ENCODE measurements at regions not wholly inside any gene's neighbourhood (a gene's known extent, or its start where the extent isn't known, plus 50 kb on each side); places are given as distances from the start of the nearest gene placed in this dataset.

DNA sequence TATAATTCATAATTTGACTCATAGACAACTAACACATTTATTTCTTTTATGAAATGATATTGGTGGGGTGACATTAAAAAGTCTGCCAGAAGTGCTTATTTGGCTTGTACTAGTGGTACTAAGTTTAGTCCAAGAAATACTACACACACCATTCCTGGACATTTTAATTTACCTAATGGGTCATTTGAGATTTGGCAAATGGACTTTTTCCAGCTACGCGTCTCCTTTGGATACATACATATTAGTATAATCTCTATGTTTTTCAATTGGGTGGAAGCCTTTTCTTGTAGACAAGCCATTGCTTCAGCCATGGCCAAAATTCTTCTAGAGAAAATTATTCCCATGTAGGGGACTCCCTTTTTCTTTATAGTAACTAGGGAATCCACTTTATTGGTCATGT is 968.5 kb downstream of the C4orf33 start:
- Histone ChIP-seq H3K4me2 (replicated peaks; ENCODE audit: low read depth, low read length, poor library complexity, severe bottlenecking) (no peak overlapping the region), H3K4me3 (ENCODE audit: control extremely low read depth in 1 of 5, extremely low read depth in 1 of 5, insufficient read depth in 1 of 5, low read depth in 2 of 5, low read length in 4 of 5) (no peak overlapping the region), H3K36me3 (replicated peaks in 1 of 2; ENCODE audit: control extremely low read depth in 1 of 2, control insufficient read depth in 1 of 2, extremely low read depth in 1 of 2, insufficient read depth in 2 of 2, low read length in 1 of 2) (no peaks in the 10 kb centered on the region), H3K27me3 (replicated peaks in 1 of 4; ENCODE audit: control extremely low read depth in 1 of 4, control insufficient read depth in 3 of 4, insufficient read depth in 4 of 4, low read length in 3 of 4) (no peaks in the 10 kb centered on the region), H3K79me2 (ENCODE audit: control insufficient read depth, insufficient read depth, low read length) (no peaks in the 10 kb centered on the region), H3K9me3 (ENCODE audit: control extremely low read depth in 1 of 3, control insufficient read depth in 2 of 3, insufficient read depth in 1 of 3, low read length in 2 of 3) (no peaks in the 10 kb centered on the region), H2AFZ (ENCODE audit: insufficient read depth, low read depth, low read length, poor library complexity, severe bottlenecking) (no peak overlapping the region), H3K9ac (ENCODE audit: low read length) (no peak overlapping the region), H3K27ac (ENCODE audit: low read length in 2 of 2) (no peak overlapping the region), H3K4me1 (ENCODE audit: control insufficient read depth in 2 of 2, insufficient read depth in 2 of 2, low read length in 2 of 2) (no peaks in the 10 kb centered on the region), H4K20me1 (ENCODE audit: control insufficient read depth, insufficient read depth, low read length, poor library complexity, severe bottlenecking) (no peaks in the 10 kb centered on the region)
- DNase-seq: no peak
- Mint-ChIP-seq H3K4me3 (no peak overlapping the region), H3K4me1 (no peaks in the 10 kb centered on the region), H3K27me3 (no peaks in the 10 kb centered on the region), H3K27ac (no peak overlapping the region), H3K9me3 (ENCODE audit: insufficient read depth) (no peaks in the 10 kb centered on the region)
- no CpG with 5 or more reads among the region's 2 CpGs for WGBS (ENCODE audit: insufficient coverage)
- CTCF ChIA-PET: no interaction called here
- POLR2A ChIA-PET: no interaction called here
- intact Hi-C loops (cut with micrococcal nuclease): no loop called here
- no peak for TF ChIP-seq EZH2 (IDR thresholded peaks at IDR 0.05; ENCODE audit: borderline replicate concordance, insufficient read depth, low read depth, low read length, poor library complexity, severe bottlenecking)
- TF ChIP-seq, protein P1, sequence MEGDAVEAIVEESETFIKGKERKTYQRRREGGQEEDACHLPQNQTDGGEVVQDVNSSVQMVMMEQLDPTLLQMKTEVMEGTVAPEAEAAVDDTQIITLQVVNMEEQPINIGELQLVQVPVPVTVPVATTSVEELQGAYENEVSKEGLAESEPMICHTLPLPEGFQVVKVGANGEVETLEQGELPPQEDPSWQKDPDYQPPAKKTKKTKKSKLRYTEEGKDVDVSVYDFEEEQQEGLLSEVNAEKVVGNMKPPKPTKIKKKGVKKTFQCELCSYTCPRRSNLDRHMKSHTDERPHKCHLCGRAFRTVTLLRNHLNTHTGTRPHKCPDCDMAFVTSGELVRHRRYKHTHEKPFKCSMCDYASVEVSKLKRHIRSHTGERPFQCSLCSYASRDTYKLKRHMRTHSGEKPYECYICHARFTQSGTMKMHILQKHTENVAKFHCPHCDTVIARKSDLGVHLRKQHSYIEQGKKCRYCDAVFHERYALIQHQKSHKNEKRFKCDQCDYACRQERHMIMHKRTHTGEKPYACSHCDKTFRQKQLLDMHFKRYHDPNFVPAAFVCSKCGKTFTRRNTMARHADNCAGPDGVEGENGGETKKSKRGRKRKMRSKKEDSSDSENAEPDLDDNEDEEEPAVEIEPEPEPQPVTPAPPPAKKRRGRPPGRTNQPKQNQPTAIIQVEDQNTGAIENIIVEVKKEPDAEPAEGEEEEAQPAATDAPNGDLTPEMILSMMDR (IDR thresholded peaks at IDR 0.05): no peak
- no peak for ATAC-seq (ENCODE audit: low read depth)

GRCh38 chr4:130067419-130067818 is 971.5 kb downstream of the C4orf33 start:
- H3K4me3 Mint-ChIP-seq: no peak overlapping the region
- POLR2A ChIA-PET: no interaction called here
- WGBS (ENCODE audit: insufficient coverage): no CpG with 5 or more reads among the region's 1 CpG

More at GRCh38 chr4:130067419-130067818, 971.5 kb downstream of the C4orf33 start:
- Histone ChIP-seq H3K4me2 (replicated peaks; ENCODE audit: low read depth, low read length, poor library complexity, severe bottlenecking) (no peak overlapping the region), H3K4me1 (ENCODE audit: control insufficient read depth in 2 of 2, insufficient read depth in 2 of 2, low read length in 2 of 2) (no peaks in the 10 kb centered on the region), H3K4me3 (ENCODE audit: control extremely low read depth in 1 of 5, extremely low read depth in 1 of 5, insufficient read depth in 1 of 5, low read depth in 2 of 5, low read length in 4 of 5) (no peak overlapping the region), H3K9ac (ENCODE audit: low read length) (no peak overlapping the region), H2AFZ (ENCODE audit: insufficient read depth, low read depth, low read length, poor library complexity, severe bottlenecking) (no peak overlapping the region), H3K27ac (ENCODE audit: low read length in 2 of 2) (no peak overlapping the region), H3K36me3 (replicated peaks in 1 of 2; ENCODE audit: control extremely low read depth in 1 of 2, control insufficient read depth in 1 of 2, extremely low read depth in 1 of 2, insufficient read depth in 2 of 2, low read length in 1 of 2) (no peaks in the 10 kb centered on the region), H3K9me3 (ENCODE audit: control extremely low read depth in 1 of 3, control insufficient read depth in 2 of 3, insufficient read depth in 1 of 3, low read length in 2 of 3) (no peaks in the 10 kb centered on the region), H3K79me2 (ENCODE audit: control insufficient read depth, insufficient read depth, low read length) (no peaks in the 10 kb centered on the region), H4K20me1 (ENCODE audit: control insufficient read depth, insufficient read depth, low read length, poor library complexity, severe bottlenecking) (no peaks in the 10 kb centered on the region), H3K27me3 (replicated peaks in 1 of 4; ENCODE audit: control extremely low read depth in 1 of 4, control insufficient read depth in 3 of 4, insufficient read depth in 4 of 4, low read length in 3 of 4) (no peaks in the 10 kb centered on the region)
- Mint-ChIP-seq H3K27ac (no peak overlapping the region), H3K9me3 (ENCODE audit: insufficient read depth) (no peaks in the 10 kb centered on the region), H3K27me3 (no peaks in the 10 kb centered on the region), H3K4me1 (no peaks in the 10 kb centered on the region)
- DNase-seq (no peak), ATAC-seq (ENCODE audit: low read depth) (no peak)
- CTCF ChIA-PET: no interaction called here
- intact Hi-C loops (cut with micrococcal nuclease): no loop called here
- TF ChIP-seq EZH2 (IDR thresholded peaks at IDR 0.05; ENCODE audit: borderline replicate concordance, insufficient read depth, low read depth, low read length, poor library complexity, severe bottlenecking): no peak
- TF ChIP-seq, protein P1 (IDR thresholded peaks at IDR 0.05): no peak

Data from B cell (primary cell).